GM23338 (cell line): ENCODE measurements at regions not wholly inside any gene's neighbourhood (a gene's known extent, or its start where the extent isn't known, plus 50 kb on each side); places are given as distances from the start of the nearest gene placed in this dataset.

Experiments
- ATAC-seq: fragments of 200-7000 bp; cut with Tn5 transposase; 3 replicates; pipeline ENCODE4 v1.9.1; 2020
- DNase-seq: peaks from one replicate; pipeline ENCODE4 v3.0.0-alpha.2; 2015; ENCODE audit warnings: low spot score
- H2AFZ ChIP-seq: fragments of 200-600 bp; sonication (generic); 2 replicates; pipeline ENCODE4 v1.8.0; 2016; ENCODE audit warnings: antibody characterized with exemption, mild to moderate bottlenecking, moderate library complexity
- H3F3A ChIP-seq: fragments of 200-600 bp; sonication (generic); replicated peaks from 2 replicates; pipeline ENCODE4 v1.8.0; 2017; ENCODE audit warnings: antibody characterized with exemption, mixed run types, low read depth
- H3K27ac ChIP-seq: fragments of 200-600 bp; sonication (generic); 2 replicates; pipeline ENCODE4 v1.6.1; 2016; ENCODE audit warnings: low read depth
- H3K27me3 ChIP-seq: fragments of 200-600 bp; sonication (generic); 2 replicates; pipeline ENCODE4 v1.8.0; 2016; ENCODE audit warnings: mild to moderate bottlenecking, mixed run types, moderate library complexity; ENCODE audit not compliant: insufficient read depth
- H3K36me3 ChIP-seq: fragments of 200-600 bp; sonication (generic); 2 replicates; pipeline ENCODE4 v1.8.0; 2016; ENCODE audit warnings: mild to moderate bottlenecking; ENCODE audit not compliant: insufficient read depth
- H3K4me1 ChIP-seq: fragments of 200-600 bp; sonication (generic); 2 replicates; pipeline ENCODE4 v1.8.0; 2016; ENCODE audit warnings: mild to moderate bottlenecking, moderate library complexity; ENCODE audit not compliant: insufficient read depth
- H3K4me2 ChIP-seq: fragments of 200-600 bp; sonication (generic); 2 replicates; pipeline ENCODE4 v1.7.1; 2017; ENCODE audit warnings: mixed run types
- H3K4me3 ChIP-seq: fragments of 200-600 bp; sonication (generic); 2 replicates; pipeline ENCODE4 v1.6.1; 2016; ENCODE audit warnings: mixed run types
- H3K79me2 ChIP-seq: fragments of 200-600 bp; sonication (generic); replicated peaks from 2 replicates; pipeline ENCODE4 v1.8.0; 2017; ENCODE audit warnings: mild to moderate bottlenecking; ENCODE audit not compliant: insufficient read depth
- H3K9me2 ChIP-seq: fragments of 200-600 bp; sonication (generic); 2 replicates; pipeline ENCODE4 v1.8.0; 2017; ENCODE audit not compliant: insufficient read depth
- H4K20me1 ChIP-seq: fragments of 200-600 bp; sonication (generic); replicated peaks from 2 replicates; pipeline ENCODE4 v1.8.0; 2017; ENCODE audit warnings: mild to moderate bottlenecking; ENCODE audit not compliant: insufficient read depth
- H3K27ac Mint-ChIP-seq: 2 replicates; pipeline ENCODE4 v1.8.0; 2020; ENCODE audit warnings: inconsistent platforms, mild to moderate bottlenecking, moderate library complexity, mixed read lengths
- H3K27me3 Mint-ChIP-seq: 3 replicates; pipeline ENCODE4 v1.8.0; 2022; ENCODE audit warnings: low read depth, mild to moderate bottlenecking, moderate library complexity, mixed read lengths, inconsistent platforms; ENCODE audit not compliant: insufficient read depth, poor library complexity
- H3K36me3 Mint-ChIP-seq: 3 replicates; pipeline ENCODE4 v1.8.0; 2021; ENCODE audit warnings: low read depth, mild to moderate bottlenecking, inconsistent platforms, moderate library complexity, mixed read lengths
- H3K4me1 Mint-ChIP-seq: 3 replicates; pipeline ENCODE4 v1.8.0; 2020; ENCODE audit warnings: mild to moderate bottlenecking, inconsistent platforms, mixed read lengths
- H3K4me3 Mint-ChIP-seq: 3 replicates; pipeline ENCODE4 v1.8.0; 2021; ENCODE audit warnings: moderate library complexity, mild to moderate bottlenecking, inconsistent platforms, mixed read lengths
- H3K9me3 Mint-ChIP-seq: 3 replicates; pipeline ENCODE4 v1.8.0; 2020; ENCODE audit warnings: moderate library complexity, mild to moderate bottlenecking, inconsistent platforms, mixed read lengths
- CREB1 ChIP-seq: fragments of 250-450 bp; sonication (Bioruptor Pico); IDR thresholded peaks from 2 replicates; pipeline ENCODE4 v1.5.0; 2020; ENCODE audit warnings: low read depth, mild to moderate bottlenecking, moderate library complexity
- CTCF ChIP-seq, 2 experiments: fragments of 200-600 bp in 1 of 2; sonication (generic) in 1 of 2; conservative IDR thresholded peaks; 2 replicates each; pipeline versions ENCODE4 v1.5.1 to v1.6.1; 2016 to 2017; ENCODE audit warnings: antibody characterized with exemption in 2 of 2, low read depth in 2 of 2, mild to moderate bottlenecking in 2 of 2, moderate library complexity in 1 of 2
- ETS1 ChIP-seq: IDR thresholded peaks from 2 replicates; pipeline ENCODE4 v1.6.1; 2016; ENCODE audit warnings: antibody characterized with exemption
- EZH2 ChIP-seq: fragments of 200-600 bp; sonication (generic); IDR thresholded peaks from one replicate; pipeline ENCODE4 v1.8.0; 2017; ENCODE audit warnings: antibody characterized with exemption, mild to moderate bottlenecking, low read depth; ENCODE audit not compliant: unreplicated experiment
- EZH2phosphoT487 ChIP-seq: fragments of 200-600 bp; sonication (generic); IDR thresholded peaks from one replicate; pipeline ENCODE4 v1.8.1; 2018; ENCODE audit warnings: antibody characterized with exemption; ENCODE audit not compliant: unreplicated experiment
- JUNB ChIP-seq: IDR thresholded peaks from one replicate; pipeline ENCODE4 v1.6.1; 2016; ENCODE audit warnings: antibody characterized with exemption; ENCODE audit not compliant: unreplicated experiment
- NANOG ChIP-seq: IDR thresholded peaks from 2 replicates; pipeline ENCODE4 v1.6.1; 2016; ENCODE audit warnings: antibody characterized with exemption, borderline replicate concordance
- POLR2AphosphoS5 ChIP-seq: IDR thresholded peaks from 2 replicates; pipeline ENCODE4 v1.6.1; 2016; ENCODE audit warnings: antibody characterized with exemption, low read depth
- REST ChIP-seq: IDR thresholded peaks from one replicate; pipeline ENCODE4 v1.6.1; 2018; ENCODE audit warnings: antibody characterized with exemption; ENCODE audit not compliant: unreplicated experiment
- STAT1 ChIP-seq: IDR thresholded peaks from one replicate; pipeline ENCODE4 v1.6.1; 2016; ENCODE audit warnings: antibody characterized with exemption; ENCODE audit not compliant: unreplicated experiment
- ZNF114 ChIP-seq: fragments of 250-450 bp; sonication (Bioruptor Pico); IDR thresholded peaks from 2 replicates; pipeline ENCODE4 v1.5.0; 2020; ENCODE audit warnings: mild to moderate bottlenecking, moderate library complexity
- ZNF331 ChIP-seq: fragments of 250-450 bp; sonication (Bioruptor Pico); IDR thresholded peaks from 2 replicates; pipeline ENCODE4 v1.5.0; 2020; ENCODE audit warnings: low read depth, mild to moderate bottlenecking, moderate library complexity
- ZNF462 ChIP-seq: fragments of 250-450 bp; sonication (Bioruptor Pico); IDR thresholded peaks from 2 replicates; pipeline ENCODE4 v1.5.0; 2020; ENCODE audit warnings: mild to moderate bottlenecking, moderate library complexity

- Mint-ChIP-seq H3K4me3 (no peak overlapping the region), H3K4me1 (peaks cover 4% of the 10 kb centered on the region; the same call in 2 of the 3 replicates), H3K27me3 (peaks cover 2% of the 10 kb centered on the region), H3K9me3 (no peaks in the 10 kb centered on the region; the same call in 2 of the 3 replicates), H3K27ac (no peak overlapping the region), H3K36me3 (no peaks in the 10 kb centered on the region)
- Histone ChIP-seq H3K4me2 (no peak overlapping the region), H3F3A (no peaks in the 10 kb centered on the region), H4K20me1 (no peaks in the 10 kb centered on the region), H2AFZ (no peak overlapping the region), H3K4me1 (0 out of 2 replicates have a peak, but pooled peaks cover 3% of the 10 kb centered on the region), H3K36me3 (no peaks in the 10 kb centered on the region), H3K9me2 (peaks cover 4% of the 10 kb centered on the region; the same call in 1 of the 2 replicates), H3K27me3 (no peaks in the 10 kb centered on the region), H3K27ac (no peak overlapping the region), H3K79me2 (no peaks in the 10 kb centered on the region), H3K4me3 (no peak overlapping the region)
- ATAC-seq (no peak), DNase-seq (no peak)
- TF ChIP-seq CTCF (conservative IDR thresholded peaks at IDR 0.05; ENCODE audit: low read depth in 2 of 2) (no peak), EZH2 (no peak), REST (no peak), POLR2AphosphoS5 (no peak), NANOG (no peak), EZH2phosphoT487 (no peak), JUNB (no peak), ETS1 (no peak), ZNF462 (CRISPR knock-in tag) (no peak), ZNF114 (no peak), CREB1 (CRISPR knock-in tag) (no peak), STAT1 (no peak), ZNF331 (CRISPR knock-in tag) (no peak)
Measured at GRCh38 chr4:54400802-54401201, 171.7 kb downstream of the PDGFRA start.
